H4 (cell line): ENCODE measurements at regions not wholly inside any gene's neighbourhood (a gene's known extent, or its start where the extent isn't known, plus 50 kb on each side); places are given as distances from the start of the nearest gene placed in this dataset.

Source experiments
- DNase-seq: peaks from one replicate; pipeline ENCODE4 v3.0.0-alpha.2; 2015; ENCODE audit warnings: low spot score

GRCh38 chr1:55334797-55335196 lies 119.6 kb upstream of the USP24 start:
- no peak for DNase-seq

GRCh38 chr1:55334160-55334559 lies 119.0 kb upstream of the USP24 start:
- DNase-seq: peak; percentile 31

DNA sequence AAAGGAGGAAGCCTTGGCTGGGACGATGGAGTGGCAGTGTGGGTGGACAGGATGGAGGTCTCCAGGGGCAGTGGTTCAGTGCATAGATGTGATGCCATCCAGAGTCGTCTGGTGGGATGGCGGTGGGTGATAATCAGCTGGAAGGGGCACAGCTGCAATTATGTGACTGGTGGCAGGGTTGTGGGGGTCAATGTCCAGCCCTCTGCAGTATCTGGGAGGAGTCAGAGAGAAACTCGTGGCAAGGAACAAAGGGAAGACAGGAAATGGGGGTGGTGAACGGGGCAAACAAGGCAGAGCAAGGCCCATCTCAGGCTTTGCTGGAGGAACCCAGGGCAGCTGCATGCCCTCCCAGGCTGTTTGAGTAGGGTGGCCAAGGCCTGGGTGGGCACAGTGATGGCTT lies 118.3 kb upstream of the USP24 start:
- no peak for DNase-seq

GRCh38 chr1:55331351-55331750 lies 116.2 kb upstream of the USP24 start:
- DNase-seq: no peak

- no peak for DNase-seq
Measured at GRCh38 chr1:55329808-55330432, 114.8 kb upstream of the USP24 start.

GRCh38 chr1:55329091-55329490 lies 113.9 kb upstream of the USP24 start:
- no peak for DNase-seq

GRCh38 chr1:55326496-55327243 lies 111.5 kb upstream of the USP24 start:
- DNase-seq: peak; percentile 77

DNA sequence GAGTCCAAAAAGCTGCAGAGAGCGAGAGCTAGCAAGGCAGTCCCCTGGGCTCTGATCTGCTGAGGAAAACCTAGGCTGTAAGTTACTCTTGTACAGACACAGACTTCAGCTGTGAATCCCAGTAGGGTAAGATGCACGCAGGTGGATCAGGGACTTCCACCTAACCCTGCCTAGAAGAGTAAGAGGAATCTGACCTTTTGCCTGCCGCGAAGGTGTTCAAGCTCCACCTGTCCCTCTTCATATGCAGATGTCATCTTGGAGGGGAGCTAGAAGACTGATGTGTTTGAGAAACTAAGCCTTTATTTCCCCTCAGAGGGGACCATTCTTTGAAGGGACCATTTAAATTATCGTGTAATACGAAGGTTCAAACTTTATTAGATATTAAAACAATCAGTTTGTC lies 108.6 kb upstream of the USP24 start:
- no peak for DNase-seq

DNA sequence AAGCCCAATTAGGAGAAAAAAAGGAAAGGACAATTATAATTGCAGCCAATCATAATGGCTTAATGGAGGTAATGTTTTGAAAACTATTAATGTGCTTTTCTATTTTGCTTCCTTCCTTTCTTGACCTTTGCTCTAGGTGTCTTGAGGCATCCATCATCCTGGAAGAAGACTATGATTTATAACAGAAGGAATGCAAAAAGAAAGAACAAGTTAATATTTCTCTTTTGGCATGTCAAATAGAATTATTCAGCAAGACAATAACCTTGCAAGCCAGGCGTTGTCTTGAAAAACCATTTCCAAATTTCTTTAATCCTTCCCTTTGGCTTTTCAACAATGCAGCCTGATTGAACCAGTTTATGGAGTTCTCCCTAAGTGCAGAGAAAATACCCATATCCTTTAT lies 107.7 kb upstream of the USP24 start:
- no peak for DNase-seq

- DNase-seq: peak; percentile 64
Measured at GRCh38 chr1:55321942-55322341, 106.8 kb upstream of the USP24 start.

DNA sequence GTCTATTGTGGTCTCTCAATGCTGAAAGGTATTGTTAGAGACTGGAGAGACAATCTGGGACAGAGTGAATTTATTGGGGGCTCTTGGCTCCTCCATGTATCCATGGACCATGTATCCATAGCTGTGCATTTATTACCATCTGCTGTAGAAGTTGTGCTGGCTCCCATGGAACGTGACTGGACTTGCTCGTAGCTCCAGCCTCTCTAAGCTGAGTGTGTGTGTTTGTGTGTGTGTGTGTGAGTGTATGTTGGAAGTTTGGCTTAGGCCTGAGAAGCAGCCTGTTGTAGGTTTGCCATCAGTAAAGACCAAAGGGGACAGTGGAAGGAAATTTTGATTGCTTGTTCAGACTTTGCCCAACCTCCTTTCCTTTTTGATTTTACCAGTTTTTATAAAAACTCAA lies 105.7 kb upstream of the USP24 start:
- no peak for DNase-seq

DNA sequence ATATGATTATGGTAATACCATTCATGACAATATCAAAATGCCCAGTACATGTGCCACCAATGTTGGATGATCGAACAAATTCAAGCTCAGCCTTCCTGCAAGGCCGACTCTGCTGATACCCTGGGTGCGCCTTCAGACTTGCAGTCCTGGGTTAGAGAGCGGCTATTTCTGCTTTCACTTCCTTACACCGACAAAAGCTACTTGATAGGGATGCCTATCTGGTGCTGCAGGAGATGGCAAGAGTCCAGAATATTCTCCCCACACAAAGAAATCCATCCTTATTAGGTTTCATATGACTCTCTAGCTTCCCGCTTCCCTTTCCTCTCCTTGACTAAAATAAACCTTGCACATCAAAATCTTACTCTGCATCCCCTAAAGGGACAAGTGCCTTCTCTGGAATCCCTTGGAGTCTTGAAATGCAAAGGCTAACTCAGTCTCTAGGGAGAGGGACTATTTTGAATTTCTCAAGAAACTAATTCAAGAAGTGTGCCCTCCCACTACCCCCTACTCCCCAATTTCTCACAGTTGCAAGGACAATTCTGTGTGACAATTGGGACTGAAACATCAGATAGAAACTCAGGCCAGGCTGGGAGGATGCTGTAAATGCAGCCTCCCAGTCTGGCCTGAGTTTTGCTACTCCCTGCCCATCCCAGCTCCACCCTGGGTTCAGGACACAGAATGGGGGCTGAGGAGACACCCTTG lies 103.1 kb upstream of the USP24 start:
- no peak for DNase-seq

DNA sequence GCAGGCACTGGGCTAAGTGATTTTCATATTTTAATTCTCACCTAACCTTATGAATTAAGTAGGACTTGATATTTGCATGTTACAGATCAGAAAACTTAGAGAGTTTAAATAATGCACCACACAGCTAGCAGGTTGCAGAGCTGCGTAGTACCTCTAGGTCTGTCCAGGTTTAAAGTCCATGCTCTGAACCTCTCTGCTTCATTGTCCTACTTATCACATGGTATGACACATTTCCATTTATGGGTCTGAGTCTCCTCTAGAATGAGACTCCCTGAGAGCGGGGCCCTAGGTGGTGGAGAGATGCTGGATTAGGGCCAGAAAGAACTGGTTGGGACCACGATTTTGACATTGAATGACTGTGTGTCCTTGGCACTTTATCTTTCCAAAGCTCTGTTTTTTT lies 102.5 kb upstream of the USP24 start:
- no peak for DNase-seq

DNA sequence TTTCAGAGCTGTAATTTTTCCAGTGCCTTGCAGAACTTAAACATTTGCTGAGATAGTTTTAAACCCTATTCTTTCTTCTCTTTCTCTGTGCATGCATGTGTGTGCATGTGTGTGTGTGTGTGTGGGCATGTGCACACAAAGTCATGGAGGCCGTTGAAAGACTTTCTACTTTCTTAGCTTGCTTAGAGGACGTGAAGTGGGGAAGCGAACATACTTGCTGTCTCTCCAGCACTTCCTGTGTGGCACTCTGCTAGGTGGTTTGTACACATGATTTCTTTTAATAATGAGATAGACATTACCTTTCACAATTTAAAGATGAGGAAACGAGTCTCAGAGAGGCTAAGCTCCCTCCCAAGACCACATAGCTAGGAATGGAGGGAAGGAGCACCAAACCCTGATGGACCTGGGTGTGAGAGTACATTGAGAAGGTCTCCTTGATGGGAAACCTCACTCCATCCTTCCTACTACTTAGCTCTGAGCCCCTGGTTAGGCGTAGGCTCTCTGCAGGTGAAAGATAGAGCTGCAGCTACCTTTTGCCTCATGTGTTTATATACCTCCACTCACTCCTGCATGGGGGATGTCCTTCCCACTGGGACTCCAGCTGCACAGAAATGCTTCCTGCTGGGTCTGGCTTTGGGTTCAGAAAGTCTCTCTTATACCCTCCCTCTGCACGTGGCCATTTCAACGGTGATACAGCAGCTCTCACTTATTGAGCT lies 101.9 kb upstream of the USP24 start:
- DNase-seq: no peak

DNA sequence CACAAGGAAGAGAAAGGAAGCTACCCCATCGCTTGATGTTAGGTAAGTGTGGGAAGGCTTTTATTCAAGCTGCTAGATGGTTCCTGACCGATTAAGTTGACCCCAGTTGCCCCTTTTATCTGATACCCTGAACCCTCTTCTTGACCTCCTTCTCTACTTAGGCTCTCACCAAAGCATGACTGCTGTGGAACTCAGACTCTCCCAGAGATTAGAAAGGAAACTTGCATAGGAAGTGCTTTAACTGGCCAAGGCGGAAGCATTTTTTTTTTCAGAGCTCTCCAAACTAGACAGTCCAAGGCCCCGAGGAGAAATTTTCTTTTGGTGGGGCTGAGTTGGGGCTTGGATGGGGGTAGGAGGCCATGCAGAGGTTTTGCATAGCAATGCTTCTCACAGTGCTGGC lies 101.3 kb upstream of the USP24 start:
- DNase-seq: no peak

DNA sequence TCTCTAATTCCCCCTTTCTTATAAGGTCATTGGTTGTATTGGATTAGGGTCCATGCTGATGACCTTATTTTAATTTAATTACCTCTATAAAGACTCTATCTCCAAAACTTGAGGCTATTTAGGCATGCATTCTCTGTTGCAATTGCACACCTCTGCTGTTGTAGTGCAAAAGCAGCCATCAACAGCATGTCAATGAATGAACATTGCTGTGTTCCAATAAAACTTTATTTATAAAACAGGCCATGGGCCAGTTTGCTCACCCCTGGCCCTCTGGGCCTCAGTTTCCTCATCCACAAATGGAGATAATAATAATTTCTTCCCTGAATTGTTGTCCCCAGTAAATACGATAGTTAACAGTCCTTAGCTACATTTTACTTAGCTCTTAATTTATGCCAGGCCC lies 100.4 kb upstream of the USP24 start:
- DNase-seq: no peak

- no peak for DNase-seq
Measured at GRCh38 chr1:55314740-55315139, 99.6 kb upstream of the USP24 start.

- DNase-seq: no peak
Measured at GRCh38 chr1:55313903-55314302, 98.7 kb upstream of the USP24 start.

- DNase-seq: no peak
Measured at GRCh38 chr1:55311979-55312378, 96.8 kb upstream of the USP24 start.

DNA sequence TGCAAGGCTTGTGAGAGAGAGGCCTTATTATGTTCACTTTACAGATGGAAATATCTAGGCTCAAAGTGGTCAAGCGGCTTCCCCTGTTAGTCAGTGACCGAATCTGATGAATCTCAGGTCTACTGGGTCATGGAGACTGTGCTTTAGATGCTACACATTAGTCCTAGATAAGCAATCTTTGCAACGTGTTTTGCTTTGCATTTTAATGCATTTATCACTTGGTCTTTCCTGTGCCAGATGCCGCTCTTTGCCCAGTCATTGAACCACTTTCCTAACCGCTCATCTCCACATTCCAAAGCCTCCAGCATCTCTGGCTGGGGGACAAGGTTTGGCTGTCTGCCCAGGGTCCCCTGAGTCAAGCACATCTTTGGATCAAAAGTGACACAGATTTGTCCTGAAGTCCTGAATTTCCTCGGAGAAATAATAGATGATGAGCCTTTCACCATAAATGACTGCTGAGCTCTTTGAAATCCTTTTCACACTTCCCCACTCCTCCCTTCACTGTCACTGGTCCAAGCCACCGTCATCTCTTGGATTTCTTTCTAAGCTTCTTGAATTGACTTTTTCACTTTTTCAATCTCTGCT lies 96.0 kb upstream of the USP24 start:
- no peak for DNase-seq

- peak; percentile 95 for DNase-seq
Measured at GRCh38 chr1:55310505-55310971, 95.4 kb upstream of the USP24 start.
